Transverse colon (tissue), 4 donors: ENCODE measurements at regions not wholly inside any gene's neighbourhood (a gene's known extent, or its start where the extent isn't known, plus 50 kb on each side); places are given as distances from the start of the nearest gene placed in this dataset.
A peak's percentile ranks its signal among the peaks of the same experiment; 100 is the strongest.

Experiments
- DNase-seq: peaks from one replicate; pipeline ENCODE4 v3.0.0-alpha.2; 2019
- H3K27ac ChIP-seq, 4 donors: fragments of 200-600 bp; sonication (generic); 2 replicates each; pipeline ENCODE4 v1.5.1; 2016 to 2018; ENCODE audit warnings: inconsistent platforms in 4 of 4
- H3K27me3 ChIP-seq: fragments of 200-600 bp; sonication (generic); 2 replicates; pipeline ENCODE4 v1.5.1; 2017; ENCODE audit warnings: inconsistent platforms
- H3K36me3 ChIP-seq, 4 donors: fragments of 200-600 bp; sonication (generic); 2 replicates each; pipeline ENCODE4 v1.5.1; 2017 to 2019; ENCODE audit warnings: inconsistent platforms in 4 of 4
- H3K4me1 ChIP-seq, 4 donors: fragments of 200-600 bp; sonication (generic); 2 replicates each; pipeline ENCODE4 v1.5.1; 2017 to 2020; ENCODE audit warnings: inconsistent platforms in 4 of 4
- H3K4me3 ChIP-seq, 4 donors: fragments of 200-600 bp; sonication (generic); 1 replicate in 1 of 4; 2 replicates in 3 of 4; pipeline versions ENCODE4 v1.5.1 to v1.6.1; 2017 to 2019; ENCODE audit warnings: inconsistent platforms in 4 of 4
- H3K9me3 ChIP-seq, 2 donors: fragments of 200-600 bp; sonication (generic); 2 replicates each; pipeline ENCODE4 v1.5.1; 2017 to 2019; ENCODE audit warnings: inconsistent platforms in 2 of 2
- CTCF ChIP-seq, 5 experiments: fragments of 200-600 bp in 3 of 5; fragments of 450-650 bp in 2 of 5; sonication (generic) in 3 of 5; IDR thresholded peaks; 1 replicate in 2 of 5; 2 replicates in 3 of 5; pipeline ENCODE4 v1.5.1; 2016 to 2017; ENCODE audit warnings: antibody characterized with exemption in 5 of 5, inconsistent platforms in 3 of 5, mild to moderate bottlenecking in 2 of 5, moderate library complexity in 1 of 5
- EP300 ChIP-seq: sonication (generic); formaldehyde crosslinking; IDR thresholded peaks from one replicate; pipeline ENCODE4 v1.6.1; 2017; ENCODE audit warnings: antibody characterized with exemption, low read depth
- POLR2A ChIP-seq: fragments of 450-650 bp; IDR thresholded peaks from one replicate; pipeline ENCODE4 v1.6.1; 2016; ENCODE audit warnings: antibody characterized with exemption, mild to moderate bottlenecking, moderate library complexity
- POLR2AphosphoS5 ChIP-seq, 3 donors: sonication (generic); formaldehyde crosslinking; IDR thresholded peaks; one replicate each; pipeline ENCODE4 v1.6.1; 2016; ENCODE audit warnings: antibody characterized with exemption in 3 of 3
- WGBS, 2 donors: methylation state at CpG; one replicate each; pipeline ENCODE4 v1.1.5; 2018; ENCODE audit warnings: low coverage in 1 of 2; 5-methylcytosine and 5-hydroxymethylcytosine counted together
- in situ Hi-C, 4 donors: fragments of 200-750 bp; cut with MboI; loops; one replicate each; pipeline versions ENCODE4 v1.15.0 to v1.15.1; 2017; ENCODE audit warnings: low sequenced_read_pairs in 3 of 4, low pct_ligation_motif_present in 1 of 4, low pct_unique_long_range_greater_than_20kb in 1 of 4
- intact Hi-C: fragments of 100-400 bp; cut with DNase I; formaldehyde crosslinking; loops from one replicate; pipeline ENCODE4 v1.15.1; 2023; ENCODE audit warnings: low total_unique reads

- no peak for DNase-seq
- TF ChIP-seq POLR2AphosphoS5 (IDR thresholded peaks at IDR 0.05) (no peak), POLR2A (no peak), EP300 (no peak), CTCF (IDR thresholded peaks at IDR 0.05) (no peak)
- no peaks in the 10 kb centered on the region for H3K9me3 ChIP-seq
- intact Hi-C loops: no loop called here
- H3K27me3 ChIP-seq: no peaks in the 10 kb centered on the region
- H3K4me3 ChIP-seq: no peak overlapping the region
- WGBS, 2 donors: 47 to 54% methylated on average over 5 of the region's 5 CpGs
- H3K4me1 ChIP-seq: no peaks in the 10 kb centered on the region
- no peak overlapping the region for H3K27ac ChIP-seq
- no peaks in the 10 kb centered on the region for H3K36me3 ChIP-seq
- in situ Hi-C loops: no loop called here
These were observed 571.5 kb upstream of the FBXO33 start for GRCh38 chr14:40003773-40004172.

- WGBS, 2 donors: 70 to 75% methylated on average over 6 of the region's 6 CpGs
- H3K4me1 ChIP-seq: no peaks in the 10 kb centered on the region
- no peak overlapping the region for H3K27ac ChIP-seq
- DNase-seq: no peak
- TF ChIP-seq CTCF (IDR thresholded peaks at IDR 0.05): no peak
- no peak for TF ChIP-seq EP300
- no peak for TF ChIP-seq POLR2AphosphoS5 (IDR thresholded peaks at IDR 0.05)
- no peak for TF ChIP-seq POLR2A
- H3K9me3 ChIP-seq: no peaks in the 10 kb centered on the region
- in situ Hi-C loops: no loop called here
- intact Hi-C loops: no loop called here
- no peaks in the 10 kb centered on the region for H3K36me3 ChIP-seq
- H3K4me3 ChIP-seq: no peak overlapping the region
- H3K27me3 ChIP-seq: no peaks in the 10 kb centered on the region
These were observed 566.6 kb upstream of the FBXO33 start for GRCh38 chr14:39998854-39999253.

DNA sequence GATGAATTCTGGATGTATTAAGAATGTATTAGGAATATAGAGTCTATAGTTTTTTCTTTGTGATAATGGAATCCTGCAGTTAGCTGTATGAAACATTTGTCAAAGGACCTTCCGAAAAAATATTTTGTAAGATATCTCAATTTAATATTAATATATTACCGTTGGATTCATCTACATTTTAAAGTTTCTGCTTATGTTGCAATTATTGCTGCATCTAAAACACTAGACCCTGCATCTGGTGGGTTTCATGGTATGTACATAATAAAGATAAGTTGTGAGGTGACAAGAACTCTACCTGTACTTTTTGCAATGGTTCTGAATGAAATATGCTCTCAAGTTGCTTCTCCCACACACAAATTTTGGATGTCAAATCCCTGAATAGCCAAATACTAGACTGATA is 565.9 kb upstream of the FBXO33 start:
- Histone ChIP-seq H3K27ac (no peak overlapping the region), H3K27me3 (no peaks in the 10 kb centered on the region), H3K9me3 (no peaks in the 10 kb centered on the region), H3K36me3 (no peaks in the 10 kb centered on the region), H3K4me3 (no peak overlapping the region), H3K4me1 (no peaks in the 10 kb centered on the region)
- intact Hi-C loops: no loop called here
- TF ChIP-seq EP300 (no peak), POLR2AphosphoS5 (IDR thresholded peaks at IDR 0.05) (no peak)
- 80 to 92% methylated on average over 2 of the region's 2 CpGs for WGBS, 2 donors
- in situ Hi-C loops: no loop called here
- no peak for DNase-seq

GRCh38 chr14:39991041-39991440 is 558.8 kb upstream of the FBXO33 start:
- Histone ChIP-seq H3K9me3 (no peaks in the 10 kb centered on the region), H3K27me3 (no peaks in the 10 kb centered on the region), H3K36me3 (no peaks in the 10 kb centered on the region), H3K4me3 (no peak overlapping the region), H3K27ac (no peak overlapping the region), H3K4me1 (no peaks in the 10 kb centered on the region)
- 53 to 82% methylated on average over 1 to 2 of the region's 2 CpGs for WGBS, 2 donors
- intact Hi-C loops (no loop called here), in situ Hi-C loops (no loop called here)
- no peak for DNase-seq
- TF ChIP-seq POLR2A (no peak), EP300 (no peak), CTCF (IDR thresholded peaks at IDR 0.05) (no peak), POLR2AphosphoS5 (IDR thresholded peaks at IDR 0.05) (no peak)

- intact Hi-C loops: no loop called here
These were observed 556.7 kb upstream of the FBXO33 start for GRCh38 chr14:39988939-39989338.

More at GRCh38 chr14:39988939-39989338, 556.7 kb upstream of the FBXO33 start:
- Histone ChIP-seq H3K4me3 (no peak overlapping the region), H3K36me3 (no peaks in the 10 kb centered on the region), H3K27me3 (no peaks in the 10 kb centered on the region), H3K4me1 (no peaks in the 10 kb centered on the region), H3K9me3 (no peaks in the 10 kb centered on the region), H3K27ac (no peak overlapping the region)
- TF ChIP-seq EP300 (no peak), CTCF (IDR thresholded peaks at IDR 0.05) (peak in 3 of 5 experiments; percentile 19 to 33 (median 27)), POLR2AphosphoS5 (IDR thresholded peaks at IDR 0.05) (no peak), POLR2A (no peak)
- 13 to 14% methylated on average over 2 of the region's 2 CpGs for WGBS, 2 donors
- in situ Hi-C loops: no loop called here
- no peak for DNase-seq
